Epithelial cell of esophagus (primary cell): ENCODE measurements at regions not wholly inside any gene's neighbourhood (a gene's known extent, or its start where the extent isn't known, plus 50 kb on each side); places are given as distances from the start of the nearest gene placed in this dataset.
"Not testable (repeated sequence)": the region's sequence is repeated elsewhere in the genome, so short reads cannot be mapped to it uniquely, and the experiment has no call there.

Experiments
- DNase-seq: peaks from one replicate; pipeline ENCODE4 v3.0.0; 2010; ENCODE audit warnings: low read depth
- H3K4me3 ChIP-seq: 2 replicates; pipeline ENCODE4 v1.5.1; 2011; ENCODE audit warnings: mild to moderate bottlenecking, low read length, control low read depth
- TF ChIP-seq, protein P1 (sequence below): IDR thresholded peaks from 2 replicates; pipeline ENCODE4 v1.5.1; 2011; ENCODE audit warnings: low read depth, mild to moderate bottlenecking, low read length, control low read depth, inconsistent platforms; ENCODE audit not compliant: insufficient read depth; ENCODE audit errors: missing control alignments

GRCh38 chrX:124426288-124427169 lies 80.2 kb downstream of the SH2D1A start:
- no peak overlapping the region for H3K4me3 ChIP-seq
- TF ChIP-seq, protein P1, sequence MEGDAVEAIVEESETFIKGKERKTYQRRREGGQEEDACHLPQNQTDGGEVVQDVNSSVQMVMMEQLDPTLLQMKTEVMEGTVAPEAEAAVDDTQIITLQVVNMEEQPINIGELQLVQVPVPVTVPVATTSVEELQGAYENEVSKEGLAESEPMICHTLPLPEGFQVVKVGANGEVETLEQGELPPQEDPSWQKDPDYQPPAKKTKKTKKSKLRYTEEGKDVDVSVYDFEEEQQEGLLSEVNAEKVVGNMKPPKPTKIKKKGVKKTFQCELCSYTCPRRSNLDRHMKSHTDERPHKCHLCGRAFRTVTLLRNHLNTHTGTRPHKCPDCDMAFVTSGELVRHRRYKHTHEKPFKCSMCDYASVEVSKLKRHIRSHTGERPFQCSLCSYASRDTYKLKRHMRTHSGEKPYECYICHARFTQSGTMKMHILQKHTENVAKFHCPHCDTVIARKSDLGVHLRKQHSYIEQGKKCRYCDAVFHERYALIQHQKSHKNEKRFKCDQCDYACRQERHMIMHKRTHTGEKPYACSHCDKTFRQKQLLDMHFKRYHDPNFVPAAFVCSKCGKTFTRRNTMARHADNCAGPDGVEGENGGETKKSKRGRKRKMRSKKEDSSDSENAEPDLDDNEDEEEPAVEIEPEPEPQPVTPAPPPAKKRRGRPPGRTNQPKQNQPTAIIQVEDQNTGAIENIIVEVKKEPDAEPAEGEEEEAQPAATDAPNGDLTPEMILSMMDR: no peak
- no peak for DNase-seq

DNA sequence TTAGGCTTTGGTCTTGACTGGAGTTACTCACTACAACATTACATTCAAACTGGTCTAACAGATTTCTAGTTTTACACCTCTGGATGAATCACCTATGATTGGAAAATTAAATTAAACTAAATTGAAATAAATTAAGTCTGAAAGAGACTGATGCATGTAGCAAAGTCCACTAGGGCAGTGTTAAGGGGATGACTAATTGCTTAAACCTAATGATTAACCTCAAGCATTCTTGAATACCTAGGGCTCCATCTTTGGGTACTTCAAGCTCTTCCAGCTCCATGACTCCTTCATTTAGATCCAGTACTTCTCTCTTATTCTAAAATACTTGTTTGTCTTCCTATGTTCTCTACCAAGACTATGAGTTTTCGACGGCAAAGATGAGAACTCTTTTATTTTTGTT lies 86.8 kb downstream of the SH2D1A start:
- peak; percentile 0 for DNase-seq
- no peak overlapping the region for H3K4me3 ChIP-seq
- TF ChIP-seq, protein P1: no peak

- TF ChIP-seq, protein P1: no peak
- no peak for DNase-seq
- H3K4me3 ChIP-seq: no peak overlapping the region
Measured at GRCh38 chrX:124435616-124436015, 89.3 kb downstream of the SH2D1A start.

- no peak overlapping the region for H3K4me3 ChIP-seq
- no peak for DNase-seq
- TF ChIP-seq, protein P1: no peak
Measured at GRCh38 chrX:124440695-124441094, 94.3 kb downstream of the SH2D1A start.

DNA sequence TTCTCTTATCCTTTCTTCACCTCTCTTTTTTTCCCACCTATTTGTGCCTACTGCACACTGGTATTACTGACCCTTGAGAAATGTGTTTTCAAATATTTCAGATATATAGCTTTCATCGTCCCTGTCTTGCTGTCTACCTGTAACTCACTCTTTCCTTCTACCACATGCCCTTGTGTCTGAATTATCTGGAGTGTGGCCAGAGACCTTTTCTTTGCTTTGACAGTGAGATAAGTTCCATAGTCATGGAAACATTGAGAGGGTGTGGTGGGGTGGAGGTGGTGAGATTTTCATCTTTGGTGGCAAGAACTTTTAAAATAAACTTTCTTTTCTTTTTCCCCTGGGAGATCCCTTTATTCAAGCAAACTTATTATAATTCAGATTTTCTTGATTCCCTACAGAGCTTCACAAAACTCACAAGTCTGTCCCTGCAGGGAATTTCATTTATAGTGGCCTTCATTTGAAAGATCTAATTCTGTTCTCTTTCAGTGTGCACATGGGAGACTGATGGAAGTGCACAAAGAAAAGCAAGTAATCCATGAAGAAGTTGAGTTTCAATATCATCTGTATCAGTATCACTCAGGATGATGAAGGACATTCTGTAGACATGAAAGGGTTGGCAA lies 95.7 kb downstream of the SH2D1A start:
- no peak for DNase-seq
- TF ChIP-seq, protein P1: no peak
- no peak overlapping the region for H3K4me3 ChIP-seq

- TF ChIP-seq, protein P1: no peak
- DNase-seq: peak; percentile 1
- no peak overlapping the region for H3K4me3 ChIP-seq
Measured at GRCh38 chrX:124455966-124456365, 109.6 kb downstream of the SH2D1A start.

GRCh38 chrX:124459851-124460250 lies 113.5 kb downstream of the SH2D1A start:
- not testable (repeated sequence) for H3K4me3 ChIP-seq, DNase-seq
